ENCODE measurements at regions not wholly inside any gene's neighbourhood (a gene's known extent, or its start where the extent isn't known, plus 50 kb on each side); places are given as distances from the start of the nearest gene placed in this dataset.

DNA sequence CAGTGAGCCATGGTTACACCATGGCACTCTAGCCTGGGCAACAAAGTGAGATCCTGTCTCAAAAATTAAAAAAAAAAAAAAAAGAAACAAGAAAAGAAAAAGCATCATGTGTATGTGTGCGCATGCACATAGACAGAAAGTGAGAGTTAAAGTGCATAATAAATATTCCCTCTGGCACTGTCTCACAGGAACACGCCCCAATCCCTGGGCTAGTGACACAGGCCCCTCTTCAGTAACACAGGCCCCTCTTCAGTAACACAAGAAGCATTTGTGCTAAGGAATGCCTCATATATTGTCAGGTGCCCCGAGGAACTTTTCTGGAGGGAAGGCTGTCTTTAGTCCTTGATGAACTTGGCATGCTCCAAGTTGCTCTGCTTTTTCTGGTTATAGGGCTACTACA lies 57.5 kb downstream of the RPL27A start:
- no peak for DNase-seq (ENCODE audit: low read depth in 2 of 2)

DNA sequence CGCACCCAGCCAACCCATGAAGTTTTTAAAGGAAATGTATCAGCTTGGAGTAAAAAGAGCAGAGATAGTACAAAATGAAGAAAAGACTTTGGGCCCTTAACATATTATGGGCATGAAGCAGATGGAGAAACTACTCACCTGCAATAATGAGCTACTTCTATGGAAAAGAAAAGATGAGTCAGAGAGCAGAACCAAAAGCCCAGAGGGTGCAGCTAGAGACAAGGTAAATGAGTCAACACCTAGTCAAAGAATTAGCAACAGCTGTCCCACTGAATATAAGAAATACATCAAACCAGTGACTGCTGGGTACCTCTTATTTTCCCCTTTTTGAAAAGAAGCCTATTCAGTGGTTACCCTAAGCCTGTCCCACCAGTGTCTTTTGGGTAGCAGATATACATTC lies 61.8 kb downstream of the RPL27A start:
- DNase-seq (ENCODE audit: low read depth in 2 of 2), result no peak

DNA sequence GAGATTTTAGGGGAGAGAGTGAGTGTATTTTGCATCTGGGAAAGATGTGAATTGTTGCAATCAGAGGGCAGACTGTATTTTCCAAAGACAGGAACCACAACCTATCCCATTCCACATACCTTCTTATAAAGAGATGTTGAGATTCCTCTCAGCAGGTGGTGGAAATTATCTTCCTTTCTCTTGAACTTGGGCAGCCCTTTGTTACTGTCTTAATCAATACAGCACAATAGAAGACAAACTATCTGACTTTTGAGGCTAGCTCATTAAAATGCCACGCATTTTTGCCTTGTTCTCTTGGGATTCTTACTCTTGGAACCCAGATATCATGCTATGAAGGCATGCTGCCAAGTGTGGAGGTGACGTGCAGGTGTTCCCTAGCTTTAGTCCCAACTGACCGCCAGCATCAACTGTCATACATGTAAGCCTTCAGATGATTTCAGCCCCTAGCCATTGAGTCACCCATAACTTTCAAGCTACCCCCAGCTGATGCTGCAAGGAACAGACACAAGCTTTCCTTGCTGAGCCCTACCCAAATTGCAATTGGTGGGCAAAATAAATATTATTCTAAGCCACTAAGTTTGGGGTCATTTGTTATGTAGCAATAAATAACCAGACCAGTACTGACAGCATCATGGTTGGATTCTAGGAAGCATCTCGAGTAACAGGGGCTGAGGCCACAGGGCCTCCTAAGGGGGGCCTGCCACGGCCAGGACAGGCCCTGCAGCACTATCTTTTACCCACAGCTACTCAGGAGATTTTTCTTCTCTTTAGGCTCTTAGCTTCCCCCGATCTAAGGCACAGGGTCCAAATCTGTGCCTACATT lies 63.0 kb downstream of the RPL27A start:
- DNase-seq (ENCODE audit: low read depth in 2 of 2), result no peak

DNA sequence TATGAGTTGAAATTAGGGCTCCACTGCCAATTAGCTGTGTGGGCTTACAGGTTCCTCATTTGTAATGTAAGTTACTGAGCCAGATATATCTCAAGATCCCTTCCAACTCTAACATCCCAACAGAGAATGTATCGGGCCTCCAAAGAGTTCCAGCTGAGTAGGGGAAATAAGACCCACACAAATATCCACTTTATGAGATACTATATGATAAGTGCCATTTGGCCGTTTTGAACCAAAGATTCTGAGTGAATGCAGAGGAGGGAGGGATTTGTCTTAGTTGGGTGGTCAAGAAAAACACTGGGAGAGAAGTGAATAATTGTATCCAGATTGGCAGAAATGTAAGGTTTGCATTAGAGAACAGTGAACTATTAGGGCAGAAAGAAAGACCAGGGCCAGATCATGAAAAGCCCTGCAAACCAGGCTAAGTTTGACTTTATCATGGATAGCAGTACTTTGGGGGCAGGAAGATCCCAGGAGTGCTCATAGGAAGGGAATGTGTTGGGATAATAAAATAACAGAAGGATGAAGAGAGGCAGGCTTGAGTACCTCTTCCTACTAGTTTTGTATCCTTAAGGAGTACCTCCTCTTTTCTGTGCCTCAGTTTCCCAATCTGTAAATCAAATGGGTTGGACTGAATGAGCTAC lies 63.9 kb downstream of the RPL27A start:
- DNase-seq (ENCODE audit: low read depth in 2 of 2), result no peak

DNA sequence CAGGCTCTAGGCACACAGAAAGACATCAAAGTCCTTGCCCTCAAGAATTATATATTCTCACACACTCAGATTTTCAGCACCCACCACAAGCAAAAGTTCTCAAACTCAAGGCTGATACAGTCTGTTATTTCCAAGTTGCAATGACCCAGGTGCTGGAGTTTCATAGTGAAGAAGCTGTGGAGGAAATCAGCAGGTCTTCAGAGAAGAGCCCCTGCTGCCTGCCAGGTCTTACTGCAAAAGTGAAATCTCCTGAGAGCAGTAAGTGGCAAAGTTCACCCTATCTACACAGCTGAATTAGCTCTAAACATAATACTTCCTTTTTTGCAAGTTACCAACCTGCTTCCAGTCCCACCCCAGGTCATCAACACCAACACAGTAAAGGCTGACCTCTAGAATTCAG lies 64.6 kb downstream of the RPL27A start:
- no peak for DNase-seq (ENCODE audit: low read depth in 2 of 2)

DNA sequence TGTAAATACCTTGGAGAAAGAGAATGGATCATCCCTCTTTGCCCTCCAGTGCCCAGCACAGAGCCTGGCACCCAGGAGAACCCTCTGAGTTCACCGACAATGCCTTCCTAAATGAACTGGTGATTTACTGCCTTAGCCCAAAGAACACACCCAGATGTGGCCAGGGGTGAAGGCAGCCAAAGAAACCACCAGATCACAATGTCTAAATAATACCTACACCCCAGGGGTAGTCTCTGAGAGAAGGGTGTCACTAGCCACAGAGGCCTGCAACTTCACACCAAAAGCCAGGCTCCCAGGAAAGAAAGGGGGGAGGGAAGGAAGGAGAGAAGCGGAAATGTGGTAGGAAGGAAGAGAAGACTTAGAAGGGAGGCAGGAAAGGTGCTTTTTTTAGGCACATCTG lies 65.7 kb downstream of the RPL27A start:
- no peak for DNase-seq (ENCODE audit: low read depth in 2 of 2)

DNA sequence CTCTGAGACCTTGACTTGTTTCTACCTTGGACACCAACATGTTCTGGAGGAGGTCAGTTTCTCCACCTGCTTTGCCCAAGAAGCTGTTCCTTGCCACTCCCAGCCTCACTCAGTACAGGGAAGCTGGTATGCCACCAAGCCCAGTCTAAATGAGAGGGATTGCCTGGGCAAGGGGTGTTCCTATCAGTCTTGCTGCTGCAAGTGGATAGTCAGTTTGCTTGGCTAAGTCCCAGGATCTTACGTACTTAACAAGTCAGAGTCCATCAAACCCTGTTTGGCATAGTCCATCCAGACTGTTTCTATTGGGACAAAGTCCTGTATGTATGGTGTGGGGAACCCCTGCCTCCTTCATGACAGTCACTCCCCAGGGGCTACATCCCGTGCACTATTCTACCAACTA lies 66.6 kb downstream of the RPL27A start:
- no peak for DNase-seq (ENCODE audit: low read depth in 2 of 2)

DNA sequence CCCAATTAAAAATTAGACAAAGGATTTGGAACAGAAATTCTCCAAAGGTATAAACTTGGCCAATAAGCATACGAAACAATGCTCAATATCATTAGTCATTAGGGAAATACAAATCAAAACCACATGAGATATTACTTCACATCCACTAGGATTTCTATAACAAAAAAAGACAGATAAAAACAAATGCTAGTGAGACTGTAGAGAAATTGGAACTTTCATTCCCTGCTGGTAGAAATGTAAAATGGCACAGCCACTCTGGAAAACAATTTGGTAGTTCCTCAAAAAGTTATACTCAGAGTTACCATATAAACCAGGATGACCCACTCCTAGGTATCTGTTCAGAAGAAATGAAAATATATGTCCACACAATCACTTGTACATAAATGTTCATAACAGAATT lies 71.6 kb downstream of the RPL27A start:
- no peak for DNase-seq (ENCODE audit: low read depth in 2 of 2)

DNA sequence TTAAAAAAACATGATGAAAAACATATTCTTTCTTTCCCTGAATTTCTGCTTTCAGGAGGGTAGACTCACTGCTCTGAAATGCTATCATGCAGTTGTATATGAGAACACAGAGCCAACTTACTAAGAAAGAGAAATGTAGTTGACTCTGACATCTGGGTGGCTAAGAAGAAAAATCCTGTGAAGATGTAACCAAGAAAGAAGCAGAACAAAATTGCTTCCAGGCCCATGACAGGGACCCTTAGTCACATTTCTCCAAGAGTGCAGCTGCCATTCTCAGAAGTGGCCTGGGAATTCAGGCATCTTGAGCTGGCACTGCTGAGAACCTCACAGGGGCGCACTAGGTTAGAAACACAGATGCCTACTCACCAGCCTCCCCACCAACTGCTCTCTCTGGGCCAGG lies 73.6 kb downstream of the RPL27A start:
- no peak for DNase-seq (ENCODE audit: low read depth in 2 of 2)

DNA sequence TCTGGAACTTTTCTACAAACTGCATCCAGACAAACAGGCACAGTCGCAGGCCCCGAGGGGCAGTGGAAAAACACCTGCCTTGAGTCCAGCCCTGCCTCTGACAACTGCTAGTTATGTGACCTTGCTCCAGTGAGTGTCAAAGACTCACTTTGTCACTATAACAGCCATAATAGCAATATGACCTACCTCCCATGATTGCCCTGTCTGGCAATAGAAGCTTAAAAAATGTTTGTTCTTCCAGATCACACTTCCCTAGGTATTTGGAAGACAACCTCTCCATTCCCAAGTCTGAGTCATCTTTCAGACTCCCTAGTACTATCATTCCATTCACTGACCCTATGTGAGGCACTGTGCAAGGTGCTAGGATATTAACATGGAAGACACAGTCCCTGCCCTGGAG lies 74.5 kb downstream of the RPL27A start:
- no peak for DNase-seq (ENCODE audit: low read depth in 2 of 2)

DNA sequence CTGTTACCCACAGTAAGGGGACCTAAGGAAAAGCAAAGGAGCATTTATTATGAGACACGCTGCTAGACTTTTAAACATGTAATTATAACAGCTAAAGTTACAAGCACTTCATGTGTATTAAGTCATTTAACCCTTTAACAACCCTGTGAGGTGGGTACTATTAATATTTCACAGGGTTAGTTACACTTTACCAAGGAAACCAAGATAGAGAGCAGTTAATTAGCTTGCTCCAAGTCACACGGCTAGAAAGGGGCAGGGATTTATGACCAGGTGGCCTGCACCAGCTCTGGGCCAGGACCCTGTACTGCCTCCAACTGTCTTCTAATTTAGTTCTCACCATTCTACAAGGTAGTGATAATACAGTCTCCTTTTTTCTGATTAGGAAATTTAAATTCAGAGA lies 74.9 kb downstream of the RPL27A start:
- no peak for DNase-seq (ENCODE audit: low read depth in 2 of 2)

DNA sequence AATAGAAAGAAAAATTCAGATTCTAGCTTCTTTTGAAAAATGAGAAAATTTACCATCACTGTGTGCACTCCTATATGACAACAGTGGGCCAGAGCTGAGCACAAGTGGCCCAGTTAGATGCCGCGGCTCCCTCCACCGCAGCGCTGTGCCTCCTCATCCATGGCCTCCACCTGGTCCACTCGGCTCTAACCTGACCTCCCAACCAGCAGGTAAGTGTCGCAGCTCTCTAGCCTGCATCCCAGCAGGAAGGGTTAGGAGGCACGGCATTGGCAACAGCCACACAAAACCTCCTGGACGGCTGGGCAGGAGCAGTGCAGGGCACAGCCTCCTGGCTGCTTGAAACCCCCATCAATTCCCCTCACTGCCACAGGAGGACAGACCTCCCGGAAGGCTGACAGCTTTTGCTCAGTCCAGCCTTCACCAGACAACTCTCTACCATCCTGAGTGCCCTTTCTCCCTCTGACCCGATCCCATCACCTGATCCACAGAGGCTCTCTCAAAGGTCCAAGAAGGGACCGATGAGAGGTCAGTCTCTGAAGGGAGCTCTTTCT lies 76.1 kb downstream of the RPL27A start:
- DNase-seq (ENCODE audit: low read depth in 2 of 2), result no peak

DNA sequence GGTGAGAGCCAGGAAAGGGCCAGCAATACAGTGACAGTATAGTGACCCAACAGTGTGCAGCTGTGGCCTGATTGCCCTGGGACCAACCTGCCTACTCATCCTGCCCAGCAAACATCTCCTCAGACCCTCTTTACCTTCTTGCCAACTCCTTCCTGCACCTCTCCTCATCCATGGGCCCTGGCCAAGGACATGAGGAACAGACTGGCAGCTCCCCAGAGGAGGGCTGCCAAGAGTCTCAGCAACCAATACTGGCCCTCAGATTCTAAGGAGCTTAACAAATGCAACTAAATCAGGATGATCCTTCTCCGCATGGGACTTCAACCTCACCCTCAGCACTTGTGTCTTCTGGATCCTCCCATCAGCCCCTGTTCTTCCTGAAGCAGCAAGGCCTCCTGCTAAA lies 77.0 kb downstream of the RPL27A start:
- DNase-seq (ENCODE audit: low read depth in 2 of 2), result no peak

DNA sequence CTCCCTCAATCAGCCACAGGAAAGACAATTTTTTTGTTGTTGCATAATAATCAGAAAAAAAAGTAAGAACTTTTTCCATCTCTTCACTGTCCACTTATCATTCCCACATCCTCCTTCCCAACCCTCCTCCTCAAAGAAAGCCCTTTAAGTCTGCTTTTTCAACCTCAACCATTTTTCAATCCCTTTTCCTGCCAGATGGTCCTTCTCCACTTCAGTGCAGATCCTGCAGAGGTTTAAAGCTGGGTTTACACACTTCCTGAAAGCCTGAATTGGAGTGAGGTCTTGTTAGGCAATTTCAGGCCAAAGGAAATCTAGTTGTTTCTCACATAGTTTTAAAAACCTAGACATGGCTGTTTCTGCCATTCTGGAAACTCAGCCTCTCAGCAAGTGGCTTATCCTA lies 78.3 kb downstream of the RPL27A start:
- no peak for DNase-seq (ENCODE audit: low read depth in 2 of 2)

DNA sequence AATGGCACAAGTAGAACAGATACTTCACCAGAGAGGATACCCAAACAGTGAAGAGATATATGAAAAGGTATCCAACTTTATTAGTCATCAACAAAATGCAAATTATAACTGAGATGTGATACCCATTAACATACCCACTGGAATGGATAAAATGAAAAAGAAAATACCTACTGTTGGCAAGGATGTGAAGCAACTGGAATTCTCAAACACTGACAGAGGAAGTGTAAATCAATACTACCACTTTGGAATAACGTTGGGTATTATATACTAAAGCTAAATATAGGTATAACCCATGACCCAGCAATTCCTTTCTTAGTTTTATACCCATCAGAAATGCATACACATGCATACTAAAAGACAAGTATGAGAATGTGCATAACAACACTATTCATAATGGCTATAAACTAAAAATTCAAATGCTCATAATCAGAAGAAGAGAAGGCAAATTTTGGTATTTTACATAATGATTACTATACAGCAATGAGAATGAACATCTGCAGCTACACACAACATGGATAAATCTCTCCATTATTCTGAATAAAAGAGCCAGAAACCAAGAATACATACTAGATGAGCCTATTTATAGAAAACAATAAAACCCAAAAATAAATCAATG lies 80.6 kb downstream of the RPL27A start:
- DNase-seq (ENCODE audit: low read depth in 2 of 2), result no peak

DNA sequence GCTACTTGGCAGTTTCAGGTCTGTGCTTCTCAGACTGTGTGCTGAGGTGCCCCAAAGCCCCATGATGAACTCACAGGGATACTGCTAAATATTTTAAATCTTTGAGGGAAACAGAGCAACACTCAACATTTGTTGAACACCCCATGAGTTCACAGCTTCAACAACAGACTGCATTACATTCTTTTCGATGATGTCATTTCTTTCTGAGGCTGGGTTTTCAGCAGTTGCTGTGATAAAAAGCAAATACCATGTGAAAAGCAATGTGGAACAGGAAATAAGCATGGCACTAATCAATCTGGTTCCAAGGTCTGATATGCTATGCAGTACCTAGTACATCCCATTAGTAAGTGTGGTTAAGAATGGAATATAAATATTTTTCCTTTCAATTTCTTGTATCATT lies 82.7 kb downstream of the RPL27A start:
- DNase-seq (ENCODE audit: low read depth in 2 of 2), result no peak

DNA sequence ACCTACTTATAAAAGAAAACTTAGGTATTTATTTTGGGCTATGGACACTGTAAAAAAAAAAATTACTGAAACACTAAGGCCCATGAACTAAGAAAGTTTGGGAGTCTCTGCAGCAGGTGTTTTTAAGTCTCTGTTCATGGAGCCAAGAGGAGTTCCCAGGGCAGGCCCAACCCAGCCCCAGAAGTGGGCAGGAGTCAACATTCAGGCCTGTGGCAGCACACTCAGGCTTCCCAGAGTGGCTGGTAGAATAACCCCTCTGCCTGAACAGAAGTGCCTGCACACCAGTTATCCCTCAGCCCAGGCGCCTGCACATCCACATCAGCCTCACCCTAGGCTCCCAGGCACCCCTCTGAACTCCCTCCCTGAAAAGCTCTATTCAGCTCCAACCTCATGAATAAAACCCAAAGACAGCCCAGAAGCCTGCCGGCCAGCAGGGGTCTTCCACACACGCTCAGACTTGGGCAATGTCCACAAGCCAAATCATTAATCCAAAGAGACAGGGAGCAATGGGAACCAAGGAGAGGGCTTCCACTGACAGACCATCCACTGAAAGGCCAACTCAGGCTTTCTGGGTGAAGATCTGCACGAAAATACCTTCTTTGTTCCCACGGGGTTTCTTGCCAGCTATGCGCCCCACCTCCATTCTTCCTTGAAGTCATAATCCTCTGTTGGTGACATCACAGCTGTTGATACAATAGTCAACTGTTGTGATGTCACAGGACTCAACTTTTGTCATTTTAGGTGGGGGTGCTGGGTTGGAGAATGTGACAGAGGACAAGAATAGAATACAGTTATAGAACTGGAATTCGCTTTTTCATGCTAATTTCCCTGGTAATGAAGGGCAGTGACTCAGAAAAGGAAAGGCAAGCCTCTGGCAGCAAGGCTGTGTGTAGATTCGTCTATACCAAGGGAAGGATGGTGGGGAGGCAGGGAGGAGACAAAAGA lies 83.7 kb downstream of the RPL27A start:
- no peak for DNase-seq (ENCODE audit: low read depth in 2 of 2)

DNA sequence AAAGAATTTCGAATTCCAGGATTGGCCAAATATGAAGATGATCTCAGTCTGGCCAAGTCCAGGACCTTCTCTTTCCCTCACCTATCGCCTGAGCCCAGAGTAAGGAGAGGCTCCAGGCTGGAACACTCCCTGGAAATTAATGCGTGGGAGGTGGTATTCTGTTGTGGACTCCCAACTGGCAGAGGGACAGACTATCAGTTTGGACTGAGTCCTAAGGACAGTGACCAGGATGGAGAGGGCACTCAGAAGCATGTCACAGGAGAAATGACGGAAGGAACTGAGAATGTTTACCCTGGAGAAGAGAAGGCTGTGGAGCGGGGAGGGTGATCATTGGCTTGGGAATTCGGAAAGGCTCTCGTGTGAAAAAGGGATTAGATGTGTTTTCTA lies 84.4 kb downstream of the RPL27A start:
- no peak for DNase-seq (ENCODE audit: low read depth in 2 of 2)

DNA sequence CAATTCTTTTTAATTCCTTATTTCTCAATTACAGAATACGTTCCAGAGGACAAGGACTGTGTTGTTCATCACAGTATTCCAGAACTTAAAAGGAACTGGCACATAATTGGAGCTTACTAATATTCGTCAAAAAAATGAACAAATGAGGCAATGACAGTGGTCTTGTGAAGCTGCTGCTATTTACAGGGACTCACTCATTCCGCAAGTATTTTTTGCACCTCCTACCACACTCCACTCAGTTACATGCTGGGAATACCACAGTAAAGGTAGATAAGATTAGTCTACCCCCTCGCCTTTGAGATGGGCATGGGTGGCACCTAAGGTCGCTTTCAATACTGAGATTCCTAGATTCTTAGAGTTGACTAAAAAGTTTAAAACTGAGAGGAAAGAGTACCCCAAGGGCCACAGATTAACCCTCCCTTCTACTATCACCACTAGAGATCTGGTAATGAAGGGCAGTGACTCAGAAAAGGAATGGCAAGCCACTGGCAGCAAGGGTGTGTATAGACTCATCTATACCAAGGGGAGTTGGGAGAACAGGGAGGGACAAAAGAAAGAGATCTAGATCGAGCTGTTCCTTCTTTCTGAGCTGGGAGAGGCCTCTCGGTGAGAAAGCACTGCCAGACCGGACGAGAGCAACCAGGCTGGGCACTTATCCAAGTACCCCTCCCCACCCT lies 85.0 kb downstream of the RPL27A start:
- DNase-seq (ENCODE audit: low read depth in 2 of 2), result no peak

DNA sequence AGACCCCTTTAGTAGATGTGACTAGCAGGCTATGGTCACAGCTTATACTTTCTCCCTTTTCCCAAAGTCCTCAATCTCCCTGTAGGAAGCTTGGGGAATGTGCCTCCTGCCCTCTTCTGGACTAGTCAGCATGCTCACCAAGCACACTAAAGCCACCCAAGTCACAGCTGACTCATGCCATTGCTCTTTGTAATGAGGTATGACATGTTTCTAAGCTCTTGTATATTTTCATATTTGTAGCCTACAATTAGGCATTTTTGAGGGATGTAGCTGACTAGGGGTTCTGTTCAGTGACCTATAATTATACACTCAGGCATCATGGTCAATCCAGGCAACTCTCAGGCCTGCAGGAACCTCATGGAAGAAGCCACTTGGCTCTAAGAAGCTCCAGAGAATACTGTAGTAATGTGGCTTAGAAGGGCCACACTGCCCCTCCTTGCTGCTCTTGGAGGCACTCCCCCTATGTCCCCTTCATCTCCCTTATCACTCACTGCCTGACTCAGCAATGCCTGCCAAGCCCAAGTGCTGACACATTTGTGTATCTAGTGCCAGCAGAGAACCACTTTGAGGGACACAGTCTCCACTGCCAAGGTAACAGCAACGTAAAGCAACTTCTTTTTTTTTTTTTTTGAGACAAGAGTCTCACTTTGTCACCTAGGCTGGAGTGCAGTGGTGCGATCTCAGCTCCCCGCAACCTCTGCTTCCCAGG lies 86.2 kb downstream of the RPL27A start:
- DNase-seq (ENCODE audit: low read depth in 2 of 2), result no peak
